MM.1S (cell line): ENCODE measurements at regions not wholly inside any gene's neighbourhood (a gene's known extent, or its start where the extent isn't known, plus 50 kb on each side); places are given as distances from the start of the nearest gene placed in this dataset.

Experiments
- EZH2 ChIP-seq: fragments of 300-600 bp; sonication (generic); optimal IDR thresholded peaks from 2 replicates; pipeline ENCODE3; 2017; ENCODE audit warnings: low read depth, mild to moderate bottlenecking, antibody characterized with exemption, low read length, mixed read lengths
- EZH2phosphoT487 ChIP-seq: fragments of 300-600 bp; sonication (generic); IDR thresholded peaks from 2 replicates; pipeline ENCODE4 v1.6.1; 2018; ENCODE audit warnings: antibody characterized with exemption, low read length
- TF ChIP-seq, protein P1 (sequence below): fragments of 300-600 bp; sonication (generic); IDR thresholded peaks from 2 replicates; pipeline ENCODE4 v1.5.1; 2016; ENCODE audit warnings: antibody characterized with exemption, low read length, mixed read lengths

DNA sequence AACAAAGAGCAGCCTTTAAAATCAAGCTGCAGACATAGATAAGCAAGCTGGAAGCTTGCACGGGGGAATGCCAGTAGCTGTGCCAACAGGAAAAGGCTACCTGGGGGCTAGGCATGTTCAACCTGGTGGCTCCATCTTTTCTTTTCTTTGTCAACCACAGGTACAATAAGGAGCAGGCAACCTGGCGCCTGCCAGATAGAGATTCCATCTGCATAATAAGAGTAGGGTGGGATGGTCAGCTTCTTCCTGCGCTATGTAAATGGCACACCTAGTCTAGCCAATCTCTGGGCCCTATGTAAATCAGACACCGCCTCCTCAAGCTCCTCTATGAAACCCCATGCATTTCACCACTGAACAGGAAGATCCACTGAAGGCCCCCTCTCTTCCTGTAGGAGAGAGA lies 87.4 kb upstream of the PKP2 start:
- TF ChIP-seq EZH2: no peak
- TF ChIP-seq, protein P1, sequence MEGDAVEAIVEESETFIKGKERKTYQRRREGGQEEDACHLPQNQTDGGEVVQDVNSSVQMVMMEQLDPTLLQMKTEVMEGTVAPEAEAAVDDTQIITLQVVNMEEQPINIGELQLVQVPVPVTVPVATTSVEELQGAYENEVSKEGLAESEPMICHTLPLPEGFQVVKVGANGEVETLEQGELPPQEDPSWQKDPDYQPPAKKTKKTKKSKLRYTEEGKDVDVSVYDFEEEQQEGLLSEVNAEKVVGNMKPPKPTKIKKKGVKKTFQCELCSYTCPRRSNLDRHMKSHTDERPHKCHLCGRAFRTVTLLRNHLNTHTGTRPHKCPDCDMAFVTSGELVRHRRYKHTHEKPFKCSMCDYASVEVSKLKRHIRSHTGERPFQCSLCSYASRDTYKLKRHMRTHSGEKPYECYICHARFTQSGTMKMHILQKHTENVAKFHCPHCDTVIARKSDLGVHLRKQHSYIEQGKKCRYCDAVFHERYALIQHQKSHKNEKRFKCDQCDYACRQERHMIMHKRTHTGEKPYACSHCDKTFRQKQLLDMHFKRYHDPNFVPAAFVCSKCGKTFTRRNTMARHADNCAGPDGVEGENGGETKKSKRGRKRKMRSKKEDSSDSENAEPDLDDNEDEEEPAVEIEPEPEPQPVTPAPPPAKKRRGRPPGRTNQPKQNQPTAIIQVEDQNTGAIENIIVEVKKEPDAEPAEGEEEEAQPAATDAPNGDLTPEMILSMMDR: no peak
- TF ChIP-seq EZH2phosphoT487: no peak
